NCI-H2196 (cell line): ENCODE measurements at regions not wholly inside any gene's neighbourhood (a gene's known extent, or its start where the extent isn't known, plus 50 kb on each side); places are given as distances from the start of the nearest gene placed in this dataset.
"Not testable (repeated sequence)": the region's sequence is repeated elsewhere in the genome, so short reads cannot be mapped to it uniquely, and the experiment has no call there.

ENCODE experiments used
- DNase-seq: peaks from one replicate; lab custom pipeline; 2025; ENCODE audit not compliant: unreplicated experiment; lab: John Stamatoyannopoulos, UW

GRCh38 chr7:17554341-17555015 is 256.0 kb downstream of the AHR start:
- no peak for DNase-seq

- no peak for DNase-seq
These were observed 257.9 kb downstream of the AHR start for GRCh38 chr7:17556247-17556956.

DNA sequence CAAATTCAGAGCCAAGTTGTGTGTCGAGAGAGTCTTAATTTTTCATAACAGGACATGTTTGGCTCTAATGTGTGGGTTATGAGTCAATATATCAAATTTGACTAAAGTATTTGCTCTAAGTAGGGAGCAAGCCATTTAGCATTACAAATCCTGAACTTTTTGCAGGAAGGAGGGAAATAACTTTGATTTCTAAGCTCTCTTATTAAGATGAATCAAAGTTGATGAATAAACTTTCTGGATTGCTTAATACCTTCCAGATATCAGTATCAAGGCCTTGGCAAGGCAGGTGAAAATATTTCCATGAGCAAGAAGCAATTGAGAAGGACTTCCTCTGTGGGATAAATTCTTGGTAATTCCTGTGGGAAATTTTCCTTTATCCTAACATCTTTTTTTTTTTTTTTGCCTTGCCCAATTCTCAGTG is 258.8 kb downstream of the AHR start:
- no peak for DNase-seq

DNA sequence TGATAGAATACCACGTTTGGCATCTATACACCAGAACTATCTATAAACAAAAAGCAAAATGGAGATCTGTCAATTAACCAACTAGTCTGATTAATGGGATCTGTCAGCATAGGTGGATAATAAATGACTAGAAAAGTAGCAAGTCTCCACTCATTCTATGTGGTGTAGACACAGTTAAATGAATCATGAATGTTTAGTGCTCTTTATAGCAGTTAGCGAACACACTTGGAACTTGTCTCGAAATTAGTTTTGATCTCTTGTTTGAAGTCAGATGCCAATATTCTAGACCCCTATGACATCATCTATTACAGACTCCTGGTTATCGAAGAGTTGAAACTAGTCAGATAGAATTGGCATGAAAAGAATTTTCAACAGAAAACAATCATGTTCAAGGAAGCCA is 259.7 kb downstream of the AHR start:
- no peak for DNase-seq

DNA sequence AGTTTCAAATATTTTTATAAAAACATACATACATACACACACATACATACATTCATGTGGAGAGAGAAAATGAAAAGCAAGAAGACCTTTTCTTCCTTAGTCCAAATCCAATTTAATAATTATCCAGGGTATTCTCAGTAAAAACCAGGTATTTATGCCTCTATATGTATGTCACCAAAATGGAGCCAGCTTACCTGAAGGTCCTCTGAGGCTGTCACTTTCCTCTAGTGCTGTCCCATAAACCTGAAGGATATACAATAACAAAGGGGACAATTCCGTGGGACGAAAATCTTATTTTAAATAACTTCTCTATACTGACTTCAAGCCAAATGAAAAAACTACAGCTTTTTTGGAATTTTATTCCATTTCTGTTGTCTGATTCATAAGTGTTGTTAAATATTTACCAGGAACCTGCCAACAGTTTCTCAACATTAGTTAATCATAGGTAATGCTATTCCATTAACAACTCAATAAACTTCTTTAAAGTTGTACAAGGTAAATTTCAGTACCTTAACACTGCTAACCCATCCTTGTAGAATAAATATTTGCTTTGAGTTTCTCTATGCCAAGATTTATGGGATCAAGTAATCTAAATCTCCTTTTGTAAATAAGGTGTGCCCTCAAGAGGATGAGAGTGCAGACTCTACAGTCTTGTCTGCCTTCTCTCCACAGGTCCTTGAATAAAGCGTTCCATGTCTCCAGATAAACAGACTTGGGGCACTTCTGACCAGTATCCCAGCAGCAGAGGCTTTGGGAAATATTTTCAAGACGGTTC is 260.3 kb downstream of the AHR start:
- DNase-seq = no peak

- DNase-seq = no peak
These were observed 260.9 kb downstream of the AHR start for GRCh38 chr7:17559388-17559787.

DNA sequence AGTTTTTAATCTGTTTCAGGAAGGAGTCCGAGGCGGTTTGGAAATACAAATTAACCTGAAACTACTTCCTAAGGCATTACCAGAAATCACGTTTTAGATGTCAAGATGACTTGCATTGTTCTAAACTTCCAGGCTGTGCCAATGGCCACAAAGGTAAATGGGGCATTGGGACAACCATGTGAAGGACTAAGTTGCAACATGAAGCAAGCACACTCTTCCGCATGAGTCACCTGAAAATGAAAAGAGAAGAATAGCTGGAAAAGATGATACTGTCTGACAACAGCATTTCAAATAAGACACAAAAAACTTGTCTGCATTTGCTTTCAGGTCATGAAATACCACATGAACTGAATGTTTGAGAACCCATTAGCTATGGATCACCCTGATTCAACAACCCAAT is 262.1 kb downstream of the AHR start:
- no peak for DNase-seq

GRCh38 chr7:17560966-17561365 is 262.5 kb downstream of the AHR start:
- no peak for DNase-seq

- DNase-seq = no peak
These were observed 266.3 kb downstream of the AHR start for GRCh38 chr7:17564678-17565212.

DNA sequence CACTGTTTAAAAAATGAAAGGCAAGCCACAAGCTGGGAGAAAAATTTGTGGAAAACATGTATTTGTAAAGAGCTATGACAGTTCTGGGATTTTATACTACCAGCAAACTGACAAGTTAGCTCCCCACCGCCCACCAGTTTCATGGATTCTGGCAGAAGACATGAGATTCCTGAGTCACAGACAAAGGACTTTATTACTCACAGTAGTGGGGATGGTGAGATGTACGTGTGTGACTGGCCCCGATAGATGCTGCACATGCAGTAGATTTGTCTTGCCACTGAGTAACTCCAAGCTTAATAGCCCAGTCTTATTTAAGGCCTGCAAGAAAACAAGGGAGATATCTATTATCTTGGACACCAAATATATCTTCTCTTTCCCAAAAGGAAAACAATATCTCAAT is 281.7 kb downstream of the AHR start:
- no peak for DNase-seq

- DNase-seq = no peak
These were observed 282.4 kb downstream of the AHR start for GRCh38 chr7:17580856-17581255.

DNA sequence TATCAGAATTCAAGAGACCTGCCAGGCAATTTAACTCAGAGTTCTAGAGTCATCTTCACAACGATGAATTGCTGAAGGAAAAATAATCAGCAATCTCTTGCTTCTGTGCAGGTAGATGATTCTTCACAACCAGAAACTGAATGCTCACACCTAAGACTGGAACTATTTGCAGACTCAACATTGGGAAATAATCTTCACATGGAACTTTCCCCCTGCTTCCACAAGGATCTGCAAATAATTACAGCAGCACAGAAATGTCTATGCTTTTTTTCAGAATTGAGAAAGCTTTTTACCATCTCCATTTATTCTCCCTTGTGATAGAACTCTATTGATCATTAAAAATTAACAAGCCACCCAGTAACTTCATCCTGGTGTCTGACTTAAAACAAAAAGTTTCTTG is 282.8 kb downstream of the AHR start:
- no peak for DNase-seq

DNA sequence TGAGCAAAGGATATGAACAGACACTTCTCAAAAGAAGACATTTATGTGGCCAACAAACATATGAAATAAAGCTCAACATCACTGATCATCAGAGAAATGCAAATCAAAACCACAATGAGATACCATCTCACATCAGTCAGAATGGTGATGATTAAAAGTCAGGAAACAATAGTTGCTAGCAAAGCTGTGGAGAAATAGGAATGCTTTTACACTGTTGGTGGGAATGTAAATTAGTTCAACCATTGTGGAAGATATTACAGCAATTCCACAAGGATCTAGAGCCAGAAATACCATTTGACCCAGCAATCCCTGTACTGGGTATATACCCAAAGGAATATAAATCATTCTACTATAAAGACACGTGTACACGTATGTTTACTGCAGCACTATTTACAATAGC is 284.2 kb downstream of the AHR start:
- DNase-seq = not testable (repeated sequence)

GRCh38 chr7:17583786-17584185 is 285.3 kb downstream of the AHR start:
- DNase-seq = no peak

- no peak for DNase-seq
These were observed 286.4 kb downstream of the AHR start for GRCh38 chr7:17584822-17585221.

DNA sequence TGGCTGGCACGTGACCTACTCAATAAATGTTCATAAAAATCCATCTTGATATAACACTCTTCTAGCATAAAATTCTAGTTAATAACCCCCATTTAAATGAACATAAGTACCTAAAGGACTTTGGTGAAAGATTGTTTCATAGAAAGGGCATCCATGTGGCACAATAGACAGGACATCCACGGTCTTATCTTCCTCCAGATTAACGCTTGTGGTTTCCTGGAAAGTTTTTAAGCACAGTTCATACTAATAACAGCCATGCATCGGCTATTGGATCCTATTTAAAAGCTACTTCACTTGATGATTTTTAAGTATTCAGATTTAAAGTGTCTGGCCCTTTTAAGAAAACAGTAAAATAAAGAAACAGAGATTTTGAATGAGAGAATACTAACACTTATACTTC is 288.3 kb downstream of the AHR start:
- no peak for DNase-seq

DNA sequence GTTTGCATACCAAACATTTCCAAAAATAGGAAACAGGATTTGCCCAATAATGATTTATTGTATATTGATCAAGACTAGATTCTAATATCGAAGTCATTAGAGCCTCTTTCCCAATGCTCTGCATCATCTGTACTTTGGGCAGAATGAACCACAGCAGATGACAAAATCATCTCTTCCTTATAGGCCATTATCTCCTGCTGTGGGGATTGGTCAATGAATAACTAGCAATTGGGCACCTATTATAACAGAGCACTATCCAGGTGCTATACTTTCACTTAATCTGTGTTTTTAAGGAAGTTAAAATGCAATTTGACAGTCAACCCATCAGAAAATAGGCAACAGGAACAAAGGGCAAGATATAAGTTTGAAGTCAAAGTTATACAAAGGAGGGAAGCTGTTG is 290.3 kb downstream of the AHR start:
- no peak for DNase-seq

- no peak for DNase-seq
These were observed 291.2 kb downstream of the AHR start for GRCh38 chr7:17589671-17590070.

GRCh38 chr7:17590221-17590620 is 291.8 kb downstream of the AHR start:
- no peak for DNase-seq

GRCh38 chr7:17593819-17594419 is 295.5 kb downstream of the AHR start:
- no peak for DNase-seq

DNA sequence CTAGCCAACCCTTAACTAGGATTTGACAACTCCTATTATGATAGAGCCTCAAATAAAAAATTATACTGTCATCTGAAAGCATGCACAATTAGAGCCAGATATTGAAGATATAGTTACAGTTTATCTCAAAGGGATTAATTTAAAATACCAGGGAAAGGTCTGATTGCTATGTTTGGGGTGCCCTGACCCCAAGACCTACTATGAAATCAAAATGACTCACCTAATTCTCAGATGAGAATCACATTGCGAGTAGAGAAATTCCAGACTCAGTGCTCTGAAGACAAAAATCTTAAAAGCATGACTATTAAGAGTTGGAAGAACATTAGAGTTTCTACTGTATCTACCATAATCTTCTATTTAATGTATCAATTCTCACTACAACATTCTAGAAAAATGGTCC is 297.1 kb downstream of the AHR start:
- DNase-seq = no peak
